Activated T-helper 2 cell treated with anti-CD3 and anti-CD28 coated beads, Interferon-gamma antibody, Interleukin-2, Interleukin-4, amounts not matched to agents 10 μg/mL and 5 μg/mL and 100 μg/mL, durations not matched to agents 14 hours and 24 hours and 36 hours (primary cell): ENCODE measurements at regions not wholly inside any gene's neighbourhood (a gene's known extent, or its start where the extent isn't known, plus 50 kb on each side); places are given as distances from the start of the nearest gene placed in this dataset.

Experiments
- DNase-seq: peaks from one replicate; pipeline ENCODE4 v3.0.0; 2021; ENCODE audit warnings: low spot score
- H3K27ac Mint-ChIP-seq: one replicate; pipeline ENCODE4 v1.8.0; 2021; ENCODE audit warnings: mixed read lengths
- H3K27me3 Mint-ChIP-seq: one replicate; pipeline ENCODE4 v1.8.0; 2021; ENCODE audit warnings: low read depth, mixed read lengths
- H3K36me3 Mint-ChIP-seq: one replicate; pipeline ENCODE4 v1.8.0; 2021; ENCODE audit warnings: low read depth, mixed read lengths
- H3K4me1 Mint-ChIP-seq: one replicate; pipeline ENCODE4 v1.8.0; 2021; ENCODE audit warnings: low read depth, mixed read lengths
- H3K4me3 Mint-ChIP-seq: one replicate; pipeline ENCODE4 v1.8.0; 2021; ENCODE audit warnings: low read depth, mild to moderate bottlenecking, moderate library complexity, mixed read lengths
- H3K9me3 Mint-ChIP-seq: one replicate; pipeline ENCODE4 v1.8.0; 2021; ENCODE audit warnings: mixed read lengths
- intact Hi-C: fragments of 100-400 bp; cut with micrococcal nuclease; formaldehyde crosslinking; loops from one replicate; pipeline ENCODE4 v1.15.1; 2023

- Mint-ChIP-seq H3K4me1 (no peaks in the 10 kb centered on the region), H3K27ac (no peak overlapping the region), H3K36me3 (no peaks in the 10 kb centered on the region), H3K27me3 (no peaks in the 10 kb centered on the region), H3K9me3 (peaks cover 30% of the 10 kb centered on the region), H3K4me3 (no peak overlapping the region)
- DNase-seq = no peak
- intact Hi-C loops = no loop called here
Measured at GRCh38 chr14:25757364-25757763, 707.4 kb upstream of the STXBP6 start.

GRCh38 chr14:25756876-25757275 lies 706.9 kb upstream of the STXBP6 start:
- DNase-seq = no peak
- Mint-ChIP-seq H3K27ac (no peak overlapping the region), H3K4me1 (no peaks in the 10 kb centered on the region), H3K27me3 (no peaks in the 10 kb centered on the region), H3K4me3 (no peak overlapping the region), H3K9me3 (peaks cover 30% of the 10 kb centered on the region), H3K36me3 (no peaks in the 10 kb centered on the region)
- intact Hi-C loops = no loop called here

- no peak for DNase-seq
- Mint-ChIP-seq H3K27ac (no peak overlapping the region), H3K36me3 (no peaks in the 10 kb centered on the region), H3K27me3 (no peaks in the 10 kb centered on the region), H3K4me1 (no peaks in the 10 kb centered on the region), H3K4me3 (no peak overlapping the region), H3K9me3 (peaks cover 27% of the 10 kb centered on the region)
- intact Hi-C loops = no loop called here
Measured at GRCh38 chr14:25753130-25753529, 703.2 kb upstream of the STXBP6 start.

- Mint-ChIP-seq H3K27me3 (no peaks in the 10 kb centered on the region), H3K9me3 (peaks cover 36% of the 10 kb centered on the region), H3K4me1 (no peaks in the 10 kb centered on the region), H3K36me3 (no peaks in the 10 kb centered on the region), H3K27ac (no peak overlapping the region), H3K4me3 (no peak overlapping the region)
- DNase-seq = no peak
- intact Hi-C loops = no loop called here
Measured at GRCh38 chr14:25750436-25750835, 700.5 kb upstream of the STXBP6 start.
